A549 (cell line): ENCODE measurements at regions not wholly inside any gene's neighbourhood (a gene's known extent, or its start where the extent isn't known, plus 50 kb on each side); places are given as distances from the start of the nearest gene placed in this dataset.

Experiments
- ATAC-seq, 2 experiments: fragments of 200-7000 bp in 1 of 2; fragments of >200 bp in 1 of 2; cut with Nextera tagmentation in 1 of 2; cut with Tn5 transposase in 1 of 2; 3 replicates each; pipeline versions ENCODE4 v1.8.0 to v1.9.1; 2018 to 2020; ENCODE audit warnings: mild to moderate bottlenecking in 1 of 2, moderate library complexity in 1 of 2
- CTCF ChIA-PET: fragments of 300-600 bp; sonication (Branson Sonifier 250); formaldehyde crosslinking; extraction: SDS; loops from one replicate; lab custom pipeline; 2021; ENCODE audit warnings: antibody characterized with exemption, inconsistent platforms; lab: Yijun Ruan, JAX
- POLR2A ChIA-PET: fragments of 350-600 bp; formaldehyde crosslinking; extraction: SDS; loops from one replicate; lab custom pipeline; 2021; ENCODE audit warnings: antibody characterized with exemption, inconsistent platforms; lab: Yijun Ruan, JAX
- DNase-seq, 2 experiments: peaks; one replicate each; pipeline versions ENCODE4 v3.0.0 to v3.0.0-alpha.2; 2011 to 2016; ENCODE audit warnings: low read depth in 1 of 2, low spot score in 1 of 2
- FAIRE-seq: peaks from 2 replicates; lab custom pipeline; 2011; peaks lifted over from hg19 to GRCh38; lab: Jason Lieb, UNC
- H3K27ac ChIP-seq, 2 experiments: fragments of >200 bp; sonication (Bioruptor Twin); formaldehyde crosslinking; 3 replicates each; pipeline ENCODE4 v1.5.1; 2016 to 2017
- H3K4me1 ChIP-seq: fragments of >200 bp; sonication (Bioruptor Twin); formaldehyde crosslinking; 3 replicates; pipeline ENCODE4 v1.6.1; 2016
- H3K4me2 ChIP-seq: fragments of >200 bp; sonication (Bioruptor Twin); formaldehyde crosslinking; 3 replicates; pipeline ENCODE4 v1.6.1; 2016
- H3K4me3 ChIP-seq: fragments of >200 bp; sonication (Bioruptor Twin); formaldehyde crosslinking; 3 replicates; pipeline ENCODE4 v1.5.1; 2016
- H3K9me3 ChIP-seq: fragments of >200 bp; sonication (Bioruptor Twin); formaldehyde crosslinking; 3 replicates; pipeline ENCODE4 v1.6.1; 2016
- BHLHE40 ChIP-seq: IDR thresholded peaks from 2 replicates; pipeline ENCODE4 v1.6.1; 2012; ENCODE audit warnings: low read depth, low read length, inconsistent platforms
- CBX8 ChIP-seq: fragments of 200-600 bp; sonication (generic); IDR thresholded peaks from 2 replicates; pipeline ENCODE4 v1.6.1; 2016
- CEBPB ChIP-seq, 2 experiments: fragments of >200 bp in 1 of 2; sonication (Bioruptor Twin) in 1 of 2; formaldehyde crosslinking in 1 of 2; IDR thresholded peaks; 2 replicates each; pipeline ENCODE4 v1.6.1; 2012 to 2016
- CHD4 ChIP-seq: fragments of 200-600 bp; sonication (generic); IDR thresholded peaks from 2 replicates; pipeline ENCODE4 v1.6.1; 2016; ENCODE audit warnings: antibody characterized with exemption, mild to moderate bottlenecking, borderline replicate concordance
- CTCF ChIP-seq: fragments of >200 bp; sonication (Bioruptor Twin); formaldehyde crosslinking; IDR thresholded peaks from 3 replicates; pipeline ENCODE4 v1.5.1; 2016
- E2F6 ChIP-seq: IDR thresholded peaks from 2 replicates; pipeline ENCODE4 v1.6.1; 2012; ENCODE audit warnings: low read depth, borderline replicate concordance
- ELK1 ChIP-seq: fragments of 150-350 bp; IDR thresholded peaks from 2 replicates; pipeline ENCODE4 v1.6.1; 2014; ENCODE audit warnings: low read depth, mild to moderate bottlenecking, low read length
- ESRRA ChIP-seq: fragments of 150-350 bp; IDR thresholded peaks from 2 replicates; pipeline ENCODE4 v1.6.1; 2014; ENCODE audit warnings: mild to moderate bottlenecking, low read length, borderline replicate concordance
- HDAC2 ChIP-seq: fragments of 200-600 bp; sonication (generic); IDR thresholded peaks from 2 replicates; pipeline ENCODE4 v1.6.1; 2016
- HEYL ChIP-seq: fragments of 250-450 bp; sonication (Bioruptor Pico); IDR thresholded peaks from 2 replicates; pipeline ENCODE4 v1.8.0; 2021; ENCODE audit warnings: mild to moderate bottlenecking, moderate library complexity
- HMGXB4 ChIP-seq: fragments of 250-450 bp; sonication (Bioruptor Pico); IDR thresholded peaks from 2 replicates; pipeline ENCODE4 v1.5.0; 2021; ENCODE audit warnings: mild to moderate bottlenecking, moderate library complexity, borderline replicate concordance
- HOXA7 ChIP-seq: fragments of 250-450 bp; sonication (Bioruptor Pico); IDR thresholded peaks from 2 replicates; pipeline ENCODE4 v1.5.0; 2020; ENCODE audit warnings: mild to moderate bottlenecking, moderate library complexity
- HOXB13 ChIP-seq: fragments of 250-450 bp; sonication (Bioruptor Pico); IDR thresholded peaks from 2 replicates; pipeline ENCODE4 v1.5.0; 2020; ENCODE audit warnings: low read depth, mild to moderate bottlenecking, moderate library complexity
- KDM5A ChIP-seq: fragments of 200-600 bp; sonication (generic); IDR thresholded peaks from 2 replicates; pipeline ENCODE4 v1.6.1; 2016; ENCODE audit warnings: antibody characterized with exemption, mild to moderate bottlenecking
- MAFK ChIP-seq: fragments of 450-650 bp; IDR thresholded peaks from 2 replicates; pipeline ENCODE4 v1.6.1; 2014; ENCODE audit not compliant: partially characterized antibody
- MAZ ChIP-seq: fragments of 150-350 bp; IDR thresholded peaks from 2 replicates; pipeline ENCODE4 v1.6.1; 2014; ENCODE audit warnings: antibody characterized with exemption, low read depth, low read length, borderline replicate concordance
- NPAS2 ChIP-seq: fragments of 250-450 bp; sonication (Bioruptor Pico); IDR thresholded peaks from 2 replicates; pipeline ENCODE4 v1.8.0; 2022; ENCODE audit warnings: mild to moderate bottlenecking, moderate library complexity, borderline replicate concordance
- POLR2AphosphoS2 ChIP-seq: conservative IDR thresholded peaks from 2 replicates; pipeline ENCODE4 v1.6.1; 2012; ENCODE audit warnings: low read length, improper control_type of control experiment, inconsistent platforms
- RAD21 ChIP-seq, 2 experiments: fragments of >200 bp in 1 of 2; sonication (Bioruptor Twin) in 1 of 2; formaldehyde crosslinking in 1 of 2; IDR thresholded peaks in 1 of 2; conservative IDR thresholded peaks in 1 of 2; 2 replicates in 1 of 2; 3 replicates in 1 of 2; pipeline ENCODE4 v1.6.1; 2012 to 2018; ENCODE audit warnings: inconsistent platforms in 1 of 2
- RFX5 ChIP-seq: fragments of 450-650 bp; IDR thresholded peaks from 2 replicates; pipeline ENCODE4 v1.7.1; 2014; ENCODE audit warnings: antibody characterized with exemption, mild to moderate bottlenecking, moderate library complexity
- RNF2 ChIP-seq: fragments of 200-600 bp; sonication (generic); IDR thresholded peaks from 2 replicates; pipeline ENCODE4 v1.6.1; 2016; ENCODE audit warnings: low read depth, mild to moderate bottlenecking, antibody characterized with exemption, moderate library complexity, borderline replicate concordance
- SMC3 ChIP-seq: fragments of >200 bp; sonication (Bioruptor Twin); formaldehyde crosslinking; IDR thresholded peaks from 3 replicates; pipeline ENCODE4 v1.6.1; 2018; ENCODE audit warnings: inconsistent platforms
- SREBF2 ChIP-seq: fragments of 450-650 bp; IDR thresholded peaks from 2 replicates; pipeline ENCODE4 v1.6.1; 2014; ENCODE audit warnings: mild to moderate bottlenecking, moderate library complexity
- TFCP2L1 ChIP-seq: fragments of 250-450 bp; sonication (Bioruptor Pico); IDR thresholded peaks from 2 replicates; pipeline ENCODE4 v1.5.0; 2021; ENCODE audit warnings: mild to moderate bottlenecking
- TP53 ChIP-seq: fragments of 250-450 bp; sonication (Bioruptor Pico); IDR thresholded peaks from 2 replicates; pipeline ENCODE4 v1.5.0; 2021; ENCODE audit warnings: mild to moderate bottlenecking, moderate library complexity
- USF2 ChIP-seq: fragments of 450-650 bp; IDR thresholded peaks from 2 replicates; pipeline ENCODE4 v1.6.1; 2014; ENCODE audit warnings: antibody characterized with exemption
- ZC3H11A ChIP-seq: fragments of 450-650 bp; IDR thresholded peaks from 2 replicates; pipeline ENCODE4 v1.6.1; 2014; ENCODE audit warnings: antibody characterized with exemption, mild to moderate bottlenecking
- ZNF302 ChIP-seq: fragments of 250-450 bp; sonication (Bioruptor Pico); IDR thresholded peaks from 2 replicates; pipeline ENCODE4 v1.9.0; 2021; ENCODE audit warnings: inconsistent platforms, mild to moderate bottlenecking, moderate library complexity
- WGBS: methylation state at CpG from one replicate; pipeline ENCODE4 v1.1.6; 2017; ENCODE audit errors: missing lambda C conversion rate; 5-methylcytosine and 5-hydroxymethylcytosine counted together

- FAIRE-seq, result no peak
- TF ChIP-seq BHLHE40 (no peak), ELK1 (no peak), RNF2 (no peak), TP53 (no peak), MAZ (no peak), CTCF (no peak), ZNF302 (CRISPR knock-in tag) (no peak), POLR2AphosphoS2 (no peak), SREBF2 (no peak)
- ATAC-seq, result peak; percentile 52 to 53; a peak in 4 of 6 replicates
- Histone ChIP-seq H3K4me3 (no peak overlapping the region), H3K4me1 (peaks cover 65% of the 10 kb centered on the region), H3K27ac (peak overlapping the region; percentile 70 to 83), H3K9me3 (no peaks in the 10 kb centered on the region), H3K4me2 (peak overlapping the region; percentile 60)
- ChIA-PET POLR2A (interaction anchor here (1.0 to 2.5 kb wide), 3 partner anchors 37 to 206 kb away, joined by 4 to 10 read pairs (median 7); no protein-coding TSS in a partner anchor), CTCF (interaction anchor here (0.6 to 13.7 kb wide), 58 partner anchors 10 to 1188 kb away, joined by 3 to 155 read pairs (median 5); no protein-coding TSS in a partner anchor)
- peak; percentile 33 to 41 for DNase-seq
- WGBS, result 39% methylated on average over 6 of the region's 6 CpGs
Measured at GRCh38 chr14:100439781-100440180, 116.6 kb downstream of the SLC25A47 start.

GRCh38 chr14:100440207-100440631, 117.1 kb downstream of the SLC25A47 start:
- Histone ChIP-seq H3K4me2 (peak overlapping the region; percentile 60), H3K4me3 (no peak overlapping the region)
- FAIRE-seq, result no peak
- TF ChIP-seq HOXA7 (CRISPR knock-in tag), result no peak
- TF ChIP-seq SMC3, result peak; percentile 95
- no peak for TF ChIP-seq NPAS2
- TF ChIP-seq HEYL, result no peak
- no peak for TF ChIP-seq CBX8
- no peak for TF ChIP-seq ESRRA
- TF ChIP-seq HMGXB4 (CRISPR knock-in tag), result no peak
- no peak for TF ChIP-seq RFX5
- TF ChIP-seq KDM5A, result no peak
- TF ChIP-seq ZC3H11A, result no peak
- TF ChIP-seq CHD4, result no peak
- TF ChIP-seq CEBPB (IDR thresholded peaks at IDR 0.05), result peak; percentile 90 to 95
- TF ChIP-seq POLR2AphosphoS2, result no peak
- no peak for TF ChIP-seq HOXB13
- TF ChIP-seq HDAC2, result no peak
- no peak for TF ChIP-seq E2F6
- TF ChIP-seq USF2, result no peak
- TF ChIP-seq MAFK, result peak; percentile 10
- TF ChIP-seq TFCP2L1 (CRISPR knock-in tag), result no peak
- peak; percentile 97 to 98 for TF ChIP-seq RAD21 (conservative IDR thresholded peaks at IDR 0.05 in 1 of 2, IDR thresholded peaks at IDR 0.05 in 1 of 2)

More at GRCh38 chr14:100440207-100440631, 117.1 kb downstream of the SLC25A47 start:
- H3K9me3 ChIP-seq, result no peaks in the 10 kb centered on the region
- POLR2A ChIA-PET, result interaction anchor here (2.2 to 2.5 kb wide), 2 partner anchors 36 to 55 kb away, joined by 7 to 10 read pairs; no protein-coding TSS in a partner anchor
- CTCF ChIA-PET, result interaction anchor here (0.6 to 13.7 kb wide), 58 partner anchors 9 to 1187 kb away, joined by 3 to 155 read pairs (median 5); no protein-coding TSS in a partner anchor
- peaks cover 61% of the 10 kb centered on the region for H3K4me1 ChIP-seq
- ATAC-seq, result peak; percentile 83 to 93
- H3K27ac ChIP-seq, result peak overlapping the region; percentile 70 to 83
- DNase-seq, result peak; percentile 81 to 89
- 11% methylated on average over 10 of the region's 10 CpGs for WGBS
